Muscle layer of duodenum (tissue), 2 donors: ENCODE measurements at regions not wholly inside any gene's neighbourhood (a gene's known extent, or its start where the extent isn't known, plus 50 kb on each side); places are given as distances from the start of the nearest gene placed in this dataset.

Experiments used
- H3K27ac ChIP-seq: one replicate; pipeline ENCODE4 v1.7.0; 2013; ENCODE audit warnings: mild to moderate bottlenecking, low read length
- H3K27me3 ChIP-seq: one replicate; pipeline ENCODE4 v1.7.0; 2013; ENCODE audit warnings: low read depth, mild to moderate bottlenecking, control low read depth, low read length
- H3K36me3 ChIP-seq, 2 donors: one replicate each; pipeline ENCODE4 v1.7.0; 2013; ENCODE audit warnings: low read length in 2 of 2, control low read depth in 1 of 2, mild to moderate bottlenecking in 1 of 2; ENCODE audit not compliant: insufficient read depth in 2 of 2, control insufficient read depth in 1 of 2
- H3K4me1 ChIP-seq, 2 donors: one replicate each; pipeline ENCODE4 v1.7.0; 2013; ENCODE audit warnings: low read length in 2 of 2, mild to moderate bottlenecking in 2 of 2, control low read depth in 1 of 2, moderate library complexity in 1 of 2; ENCODE audit not compliant: insufficient read depth in 2 of 2, control insufficient read depth in 1 of 2
- H3K4me3 ChIP-seq, 2 donors: one replicate each; pipeline ENCODE4 v1.7.0; 2013; ENCODE audit warnings: low read length in 2 of 2, low read depth in 1 of 2, mild to moderate bottlenecking in 1 of 2
- H3K9me3 ChIP-seq, 2 donors: one replicate each; pipeline ENCODE4 v1.7.0; 2013; ENCODE audit warnings: low read length in 2 of 2, control low read depth in 1 of 2, mild to moderate bottlenecking in 1 of 2; ENCODE audit not compliant: control insufficient read depth in 1 of 2
- donor health status: healthy.

- Histone ChIP-seq H3K9me3 (peaks cover 0 to 6% of the 10 kb centered on the region in 2 donors), H3K4me3 (no peak overlapping the region), H3K4me1 (no peaks in the 10 kb centered on the region), H3K27ac (no peak overlapping the region), H3K36me3 (no peaks in the 10 kb centered on the region), H3K27me3 (no peaks in the 10 kb centered on the region)
Observed at GRCh38 chr14:104361921-104362681, 217.5 kb upstream of the C14orf180 start.

GRCh38 chr14:104362761-104363605 lies 216.6 kb upstream of the C14orf180 start:
- Histone ChIP-seq H3K4me1 (no peaks in the 10 kb centered on the region), H3K27ac (no peak overlapping the region), H3K27me3 (no peaks in the 10 kb centered on the region), H3K4me3 (no peak overlapping the region), H3K9me3 (peaks cover 0 to 6% of the 10 kb centered on the region in 2 donors), H3K36me3 (no peaks in the 10 kb centered on the region)

- H3K36me3 ChIP-seq: no peaks in the 10 kb centered on the region
- no peak overlapping the region for H3K27ac ChIP-seq
- peaks cover 0 to 6% of the 10 kb centered on the region in 2 donors for H3K9me3 ChIP-seq
- H3K4me1 ChIP-seq: no peaks in the 10 kb centered on the region
- H3K4me3 ChIP-seq: no peak overlapping the region
- no peaks in the 10 kb centered on the region for H3K27me3 ChIP-seq
Observed at GRCh38 chr14:104363891-104364760, 215.4 kb upstream of the C14orf180 start.

GRCh38 chr14:104364830-104365229 lies 214.7 kb upstream of the C14orf180 start:
- H3K27ac ChIP-seq: no peak overlapping the region
- H3K27me3 ChIP-seq: no peaks in the 10 kb centered on the region
- H3K4me1 ChIP-seq: no peaks in the 10 kb centered on the region
- H3K36me3 ChIP-seq: no peaks in the 10 kb centered on the region
- no peak overlapping the region for H3K4me3 ChIP-seq
- H3K9me3 ChIP-seq: peaks cover 0 to 6% of the 10 kb centered on the region in 2 donors

- no peak overlapping the region for H3K27ac ChIP-seq
- no peaks in the 10 kb centered on the region for H3K36me3 ChIP-seq
- H3K27me3 ChIP-seq: no peaks in the 10 kb centered on the region
- H3K4me3 ChIP-seq: no peak overlapping the region
- H3K9me3 ChIP-seq: peaks cover 0 to 9% of the 10 kb centered on the region in 2 donors
- no peaks in the 10 kb centered on the region for H3K4me1 ChIP-seq
Observed at GRCh38 chr14:104366931-104367865, 212.4 kb upstream of the C14orf180 start.

- Histone ChIP-seq H3K27ac (no peak overlapping the region), H3K27me3 (no peaks in the 10 kb centered on the region), H3K9me3 (peaks cover 0 to 9% of the 10 kb centered on the region in 2 donors), H3K36me3 (no peaks in the 10 kb centered on the region), H3K4me1 (no peaks in the 10 kb centered on the region), H3K4me3 (no peak overlapping the region)
Observed at GRCh38 chr14:104367866-104368750, 211.5 kb upstream of the C14orf180 start.

- H3K27me3 ChIP-seq: no peaks in the 10 kb centered on the region
- no peak overlapping the region for H3K4me3 ChIP-seq
- H3K9me3 ChIP-seq: peaks cover 0 to 9% of the 10 kb centered on the region in 2 donors
- H3K27ac ChIP-seq: no peak overlapping the region
- H3K4me1 ChIP-seq: no peaks in the 10 kb centered on the region
- H3K36me3 ChIP-seq: no peaks in the 10 kb centered on the region
Observed at GRCh38 chr14:104368751-104369100, 210.8 kb upstream of the C14orf180 start.

GRCh38 chr14:104369208-104369607 lies 210.4 kb upstream of the C14orf180 start:
- Histone ChIP-seq H3K27ac (no peak overlapping the region), H3K4me1 (no peaks in the 10 kb centered on the region), H3K27me3 (no peaks in the 10 kb centered on the region), H3K9me3 (peaks cover 0 to 9% of the 10 kb centered on the region in 2 donors), H3K4me3 (no peak overlapping the region), H3K36me3 (no peaks in the 10 kb centered on the region)

- no peaks in the 10 kb centered on the region for H3K27me3 ChIP-seq
- no peaks in the 10 kb centered on the region for H3K4me1 ChIP-seq
Observed at GRCh38 chr14:104370256-104370870, 209.2 kb upstream of the C14orf180 start.

More at GRCh38 chr14:104370256-104370870, 209.2 kb upstream of the C14orf180 start:
- H3K27ac ChIP-seq: no peak overlapping the region
- H3K36me3 ChIP-seq: no peaks in the 10 kb centered on the region
- H3K4me3 ChIP-seq: no peak overlapping the region
- H3K9me3 ChIP-seq: peaks cover 0 to 4% of the 10 kb centered on the region in 2 donors
